Neural cell (in vitro differentiated cells): ENCODE measurements at regions not wholly inside any gene's neighbourhood (a gene's known extent, or its start where the extent isn't known, plus 50 kb on each side); places are given as distances from the start of the nearest gene placed in this dataset.
"Not testable (repeated sequence)": the region's sequence is repeated elsewhere in the genome, so short reads cannot be mapped to it uniquely, and the experiment has no call there.

ENCODE experiments used
- POLR2AphosphoS5 ChIP-seq: IDR thresholded peaks from 2 replicates; pipeline ENCODE4 v1.6.1; 2012
- RAD21 ChIP-seq: fragments of 450-650 bp; conservative IDR thresholded peaks from 2 replicates; pipeline ENCODE4 v1.6.1; 2014; ENCODE audit warnings: antibody characterized with exemption, mild to moderate bottlenecking, moderate library complexity
- TAF1 ChIP-seq: IDR thresholded peaks from 2 replicates; pipeline ENCODE4 v1.6.1; 2012; ENCODE audit warnings: low read depth
- TF ChIP-seq, protein P1 (sequence below): fragments of 450-650 bp; IDR thresholded peaks from 2 replicates; pipeline ENCODE4 v1.5.1; 2014; ENCODE audit warnings: antibody characterized with exemption, mild to moderate bottlenecking, moderate library complexity; ENCODE audit not compliant: poor library complexity, severe bottlenecking

DNA sequence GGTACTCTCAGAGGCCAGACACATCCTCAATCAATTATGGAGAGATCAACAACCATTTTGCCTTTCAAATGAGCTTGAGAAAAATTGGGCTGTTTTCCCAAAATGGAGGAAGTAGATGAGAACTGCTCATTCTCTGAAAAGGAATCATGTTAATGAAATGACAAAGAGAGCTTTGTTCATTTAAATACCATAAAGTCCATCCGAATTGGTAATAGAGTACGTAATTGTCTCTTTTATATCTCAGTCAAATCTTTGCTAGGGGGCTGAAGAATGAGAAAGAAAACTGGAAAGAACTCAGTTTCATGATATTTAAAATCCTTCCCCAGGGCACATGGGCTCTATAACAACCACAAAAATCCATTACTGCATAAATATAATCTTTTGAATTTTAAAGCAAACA lies 395.6 kb upstream of the FRG2C start:
- TF ChIP-seq RAD21, POLR2AphosphoS5, TAF1: not testable (repeated sequence)
- TF ChIP-seq, protein P1, sequence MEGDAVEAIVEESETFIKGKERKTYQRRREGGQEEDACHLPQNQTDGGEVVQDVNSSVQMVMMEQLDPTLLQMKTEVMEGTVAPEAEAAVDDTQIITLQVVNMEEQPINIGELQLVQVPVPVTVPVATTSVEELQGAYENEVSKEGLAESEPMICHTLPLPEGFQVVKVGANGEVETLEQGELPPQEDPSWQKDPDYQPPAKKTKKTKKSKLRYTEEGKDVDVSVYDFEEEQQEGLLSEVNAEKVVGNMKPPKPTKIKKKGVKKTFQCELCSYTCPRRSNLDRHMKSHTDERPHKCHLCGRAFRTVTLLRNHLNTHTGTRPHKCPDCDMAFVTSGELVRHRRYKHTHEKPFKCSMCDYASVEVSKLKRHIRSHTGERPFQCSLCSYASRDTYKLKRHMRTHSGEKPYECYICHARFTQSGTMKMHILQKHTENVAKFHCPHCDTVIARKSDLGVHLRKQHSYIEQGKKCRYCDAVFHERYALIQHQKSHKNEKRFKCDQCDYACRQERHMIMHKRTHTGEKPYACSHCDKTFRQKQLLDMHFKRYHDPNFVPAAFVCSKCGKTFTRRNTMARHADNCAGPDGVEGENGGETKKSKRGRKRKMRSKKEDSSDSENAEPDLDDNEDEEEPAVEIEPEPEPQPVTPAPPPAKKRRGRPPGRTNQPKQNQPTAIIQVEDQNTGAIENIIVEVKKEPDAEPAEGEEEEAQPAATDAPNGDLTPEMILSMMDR: not testable (repeated sequence)
